SK-N-MC (cell line): ENCODE measurements at regions not wholly inside any gene's neighbourhood (a gene's known extent, or its start where the extent isn't known, plus 50 kb on each side); places are given as distances from the start of the nearest gene placed in this dataset.

Experiments
- EZH2 ChIP-seq: fragments of 200-600 bp; sonication (generic); IDR thresholded peaks from one replicate; pipeline ENCODE4 v1.6.1; 2017; ENCODE audit warnings: antibody characterized with exemption
- POLR2AphosphoS5 ChIP-seq: IDR thresholded peaks from 2 replicates; pipeline ENCODE4 v1.6.1; 2012; ENCODE audit warnings: mild to moderate bottlenecking, low read depth, low read length, borderline replicate concordance

DNA sequence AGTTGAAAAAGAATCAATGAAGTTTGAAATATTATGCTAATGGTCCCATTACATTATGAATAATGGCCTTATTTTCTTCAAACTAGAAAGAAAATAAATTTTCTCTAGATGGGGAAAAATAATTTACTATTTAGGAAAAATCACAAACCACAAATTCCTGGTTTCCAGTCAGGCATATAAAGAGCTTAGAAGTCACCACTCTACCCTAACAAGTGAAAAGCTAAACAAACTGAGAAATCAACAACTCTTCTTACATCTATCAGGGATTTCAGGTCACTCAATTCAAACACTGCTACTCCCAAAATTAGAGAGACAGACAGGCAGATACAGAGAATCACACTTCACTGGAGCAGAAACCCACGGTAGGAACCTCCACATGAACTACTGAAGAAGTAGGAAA, 82.1 kb upstream of the LRRC7 start:
- no peak for TF ChIP-seq EZH2
- no peak for TF ChIP-seq POLR2AphosphoS5
